ENCODE measurements at regions not wholly inside any gene's neighbourhood (a gene's known extent, or its start where the extent isn't known, plus 50 kb on each side); places are given as distances from the start of the nearest gene placed in this dataset.

DNA sequence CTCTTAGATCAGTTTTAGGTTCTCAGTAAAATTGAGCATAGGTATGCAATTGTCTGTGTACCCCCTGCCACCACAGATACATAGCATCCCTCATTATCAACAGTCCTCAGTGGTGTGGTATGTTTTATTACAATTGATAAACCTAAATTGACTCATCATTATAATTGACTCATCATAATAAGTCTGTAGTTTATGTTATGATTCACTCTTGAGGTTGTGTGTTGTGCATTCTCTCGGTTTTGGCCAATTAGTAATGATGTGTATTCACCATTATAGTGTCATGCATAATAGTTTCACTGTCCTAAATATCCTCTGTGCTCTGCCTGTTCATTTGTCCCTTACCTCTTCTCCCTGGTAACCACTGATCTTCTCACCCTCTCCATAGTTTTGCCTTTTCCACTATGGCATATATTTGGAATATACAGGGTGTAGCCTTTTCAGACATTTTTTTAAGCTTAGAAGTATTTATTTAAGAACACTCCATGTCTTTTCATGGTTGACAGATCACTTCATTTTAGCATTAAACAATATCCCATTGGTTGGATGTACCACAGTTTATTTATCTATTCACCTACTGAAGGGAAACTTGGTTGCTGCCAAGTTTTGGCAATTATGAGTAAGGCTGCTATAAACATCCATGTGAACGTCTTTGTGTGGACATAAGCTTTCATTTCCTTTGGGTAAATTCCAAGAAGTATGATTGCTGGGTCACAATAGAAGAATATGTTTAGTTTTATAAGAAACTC is 1620.6 kb upstream of the MIR17HG start:
- no peak for TF ChIP-seq CTCF (IDR thresholded peaks at IDR 0.05; ENCODE audit: extremely low read depth, missing control alignments)
- DNase-seq (ENCODE audit: low spot score), result no peak

GRCh38 chr13:89733829-89734228 is 1613.7 kb upstream of the MIR17HG start:
- no peak for DNase-seq (ENCODE audit: low spot score)
- TF ChIP-seq CTCF (IDR thresholded peaks at IDR 0.05; ENCODE audit: extremely low read depth, missing control alignments), result no peak

GRCh38 chr13:89737051-89737450 is 1610.4 kb upstream of the MIR17HG start:
- TF ChIP-seq CTCF (IDR thresholded peaks at IDR 0.05; ENCODE audit: extremely low read depth, missing control alignments), result no peak
- no peak for DNase-seq (ENCODE audit: low spot score)

DNA sequence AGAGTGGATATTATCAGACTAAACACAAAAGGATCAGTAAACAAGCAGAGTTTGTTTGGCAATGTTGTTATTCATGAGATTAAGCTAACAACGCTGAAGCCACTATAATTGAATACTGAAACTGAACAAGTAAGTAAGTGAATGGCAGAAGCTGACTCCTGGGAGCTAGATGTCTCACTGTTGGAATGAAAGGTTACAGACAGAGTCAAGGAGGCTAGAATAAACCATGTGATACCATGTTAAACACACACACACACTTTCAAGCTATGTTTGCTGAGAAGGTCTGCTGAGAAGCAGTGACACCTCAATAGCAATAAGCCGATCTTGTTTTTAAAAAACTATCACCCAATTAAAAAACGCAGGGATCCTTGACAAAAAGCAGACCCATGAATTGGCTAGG is 1609.4 kb upstream of the MIR17HG start:
- DNase-seq (ENCODE audit: low spot score), result no peak
- TF ChIP-seq CTCF (IDR thresholded peaks at IDR 0.05; ENCODE audit: extremely low read depth, missing control alignments), result no peak

DNA sequence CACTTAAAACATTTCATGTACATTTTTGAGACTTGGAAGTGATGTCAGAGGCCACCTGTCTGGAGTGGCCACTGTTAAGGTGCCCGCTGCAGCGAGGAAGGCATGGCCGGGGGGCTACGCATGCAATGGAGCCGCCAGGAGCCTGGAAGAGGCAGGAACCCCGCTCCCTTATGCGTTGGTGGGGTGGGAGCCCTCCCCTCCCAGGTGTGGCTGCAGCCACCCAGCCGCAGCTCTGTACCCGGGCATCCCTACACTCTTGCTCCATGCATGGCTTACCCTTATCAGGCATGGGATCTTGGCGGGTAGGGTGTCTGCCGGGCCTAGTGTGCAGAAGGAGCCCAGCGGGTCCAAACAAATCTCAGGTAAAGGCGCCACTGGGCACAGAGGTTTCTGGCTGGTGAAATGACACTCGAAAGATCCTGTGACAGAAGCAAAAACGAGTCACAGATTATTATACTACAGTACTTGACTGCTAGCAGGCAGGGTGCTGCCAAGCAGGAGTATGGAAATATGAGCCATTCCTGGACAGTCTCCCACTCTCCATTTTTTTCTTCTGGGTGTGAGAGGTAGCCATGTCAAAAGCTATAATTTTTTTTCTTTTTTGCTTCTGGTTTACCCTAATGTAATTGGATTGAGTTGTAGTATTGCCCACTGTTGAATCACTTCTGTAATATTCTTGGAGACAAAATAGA is 1606.3 kb upstream of the MIR17HG start:
- DNase-seq (ENCODE audit: low spot score), result no peak
- TF ChIP-seq CTCF (IDR thresholded peaks at IDR 0.05; ENCODE audit: extremely low read depth, missing control alignments), result no peak

DNA sequence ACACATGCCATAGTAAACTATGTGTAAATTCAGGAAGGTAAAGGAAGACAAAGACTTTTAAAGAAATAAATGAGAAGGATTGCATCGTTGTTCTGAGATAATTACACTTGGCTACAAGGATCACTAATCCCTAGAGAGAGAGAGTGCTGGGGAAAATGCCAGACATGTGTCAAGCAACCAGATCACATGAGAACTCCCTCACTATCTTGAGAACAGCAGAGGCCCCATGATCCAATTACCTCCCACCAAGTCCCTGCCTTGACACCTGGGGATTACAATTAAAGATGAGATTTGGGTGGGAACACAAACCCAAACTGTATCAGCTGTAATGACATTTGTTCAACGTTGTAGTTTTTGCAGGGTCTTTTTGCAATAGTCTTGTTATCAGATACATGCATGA is 1600.9 kb upstream of the MIR17HG start:
- no peak for DNase-seq (ENCODE audit: low spot score)
- no peak for TF ChIP-seq CTCF (IDR thresholded peaks at IDR 0.05; ENCODE audit: extremely low read depth, missing control alignments)

- DNase-seq (ENCODE audit: low spot score), result no peak
- no peak for TF ChIP-seq CTCF (IDR thresholded peaks at IDR 0.05; ENCODE audit: extremely low read depth, missing control alignments)
Observed at GRCh38 chr13:89748716-89749115, 1598.8 kb upstream of the MIR17HG start.
